ENCODE measurements at regions not wholly inside any gene's neighbourhood (a gene's known extent, or its start where the extent isn't known, plus 50 kb on each side); places are given as distances from the start of the nearest gene placed in this dataset.

DNA sequence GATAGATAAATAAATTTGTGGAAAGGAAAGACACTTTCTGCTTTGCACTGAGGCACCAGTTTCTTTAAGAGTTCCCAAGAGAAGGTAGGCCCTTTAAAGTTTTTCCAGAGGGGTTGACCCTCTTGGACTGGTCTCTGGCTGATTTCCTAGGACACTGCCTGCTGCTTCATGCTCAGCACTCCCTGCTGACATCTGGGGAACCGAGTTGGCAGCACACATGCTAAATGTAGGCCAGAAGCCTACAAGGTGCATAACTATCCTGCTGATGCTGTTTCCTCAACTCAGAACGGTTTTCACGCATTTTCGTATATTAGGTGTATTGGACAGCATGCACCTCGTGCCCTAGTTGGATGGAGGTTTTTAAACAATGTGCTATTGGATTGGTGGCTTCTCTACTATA, 887.2 kb upstream of the SEL1L start:
- H3K27me3 ChIP-seq, result no peaks in the 10 kb centered on the region
- H3K9me3 ChIP-seq, result no peaks in the 10 kb centered on the region
- intact Hi-C loops (cut with DNase I), result no loop called here
- no peak for ATAC-seq
- no peak for DNase-seq
- no peaks in the 10 kb centered on the region for H3K36me3 ChIP-seq
- no peaks in the 10 kb centered on the region for H3K4me1 ChIP-seq
- H3K4me3 ChIP-seq, result no peak overlapping the region
- no peak overlapping the region for H3K27ac ChIP-seq
- TF ChIP-seq, protein P1, sequence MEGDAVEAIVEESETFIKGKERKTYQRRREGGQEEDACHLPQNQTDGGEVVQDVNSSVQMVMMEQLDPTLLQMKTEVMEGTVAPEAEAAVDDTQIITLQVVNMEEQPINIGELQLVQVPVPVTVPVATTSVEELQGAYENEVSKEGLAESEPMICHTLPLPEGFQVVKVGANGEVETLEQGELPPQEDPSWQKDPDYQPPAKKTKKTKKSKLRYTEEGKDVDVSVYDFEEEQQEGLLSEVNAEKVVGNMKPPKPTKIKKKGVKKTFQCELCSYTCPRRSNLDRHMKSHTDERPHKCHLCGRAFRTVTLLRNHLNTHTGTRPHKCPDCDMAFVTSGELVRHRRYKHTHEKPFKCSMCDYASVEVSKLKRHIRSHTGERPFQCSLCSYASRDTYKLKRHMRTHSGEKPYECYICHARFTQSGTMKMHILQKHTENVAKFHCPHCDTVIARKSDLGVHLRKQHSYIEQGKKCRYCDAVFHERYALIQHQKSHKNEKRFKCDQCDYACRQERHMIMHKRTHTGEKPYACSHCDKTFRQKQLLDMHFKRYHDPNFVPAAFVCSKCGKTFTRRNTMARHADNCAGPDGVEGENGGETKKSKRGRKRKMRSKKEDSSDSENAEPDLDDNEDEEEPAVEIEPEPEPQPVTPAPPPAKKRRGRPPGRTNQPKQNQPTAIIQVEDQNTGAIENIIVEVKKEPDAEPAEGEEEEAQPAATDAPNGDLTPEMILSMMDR (IDR thresholded peaks at IDR 0.05), result no peak

DNA sequence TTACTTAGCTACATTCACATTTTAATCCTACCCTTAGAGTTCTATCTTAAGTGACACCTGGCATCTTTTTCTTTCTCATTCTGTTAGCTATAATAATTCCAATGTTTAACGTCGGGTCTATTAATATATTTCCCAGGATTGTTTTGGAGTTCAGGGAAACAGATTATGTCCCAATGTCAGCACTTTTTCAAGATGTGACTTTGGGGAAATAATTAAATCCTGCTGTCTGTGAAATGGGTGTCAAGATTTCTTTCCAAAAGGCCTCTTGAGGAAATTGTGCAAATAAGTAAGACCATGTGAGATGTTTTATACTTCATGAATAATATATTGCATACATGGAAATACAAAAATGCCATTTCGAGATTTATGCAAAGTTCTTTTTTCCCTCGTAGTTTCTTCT, 887.6 kb upstream of the SEL1L start:
- ATAC-seq (no peak), DNase-seq (no peak)
- TF ChIP-seq, protein P1 (IDR thresholded peaks at IDR 0.05), result no peak
- no peak overlapping the region for H3K4me3 ChIP-seq
- intact Hi-C loops (cut with DNase I), result no loop called here
- no peaks in the 10 kb centered on the region for H3K36me3 ChIP-seq
- H3K9me3 ChIP-seq, result no peaks in the 10 kb centered on the region
- no peak overlapping the region for H3K27ac ChIP-seq
- H3K27me3 ChIP-seq, result no peaks in the 10 kb centered on the region
- H3K4me1 ChIP-seq, result no peaks in the 10 kb centered on the region

DNA sequence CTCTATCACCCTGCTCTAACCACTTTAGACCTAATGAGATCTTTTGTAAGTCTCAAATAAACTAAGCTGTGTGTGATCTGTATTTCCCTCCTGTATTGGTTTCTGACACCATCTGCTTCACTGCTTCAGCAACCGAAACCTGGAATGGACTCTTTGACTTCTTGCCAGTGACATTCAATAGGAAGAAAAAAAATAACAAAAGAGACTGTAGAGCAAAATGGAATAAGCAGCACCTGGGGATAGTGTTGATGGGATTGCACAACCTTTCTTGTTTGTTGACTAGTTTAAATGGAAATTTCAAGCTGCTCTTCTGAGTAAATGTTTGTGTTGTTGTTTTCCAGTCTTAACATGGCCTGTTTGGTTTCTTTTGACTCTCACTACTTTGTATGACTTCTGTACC, 888.6 kb upstream of the SEL1L start:
- no peak overlapping the region for H3K27ac ChIP-seq
- no peaks in the 10 kb centered on the region for H3K4me1 ChIP-seq
- no peaks in the 10 kb centered on the region for H3K27me3 ChIP-seq
- no peaks in the 10 kb centered on the region for H3K36me3 ChIP-seq
- H3K9me3 ChIP-seq, result no peaks in the 10 kb centered on the region
- no peak overlapping the region for H3K4me3 ChIP-seq
- TF ChIP-seq, protein P1 (IDR thresholded peaks at IDR 0.05), result no peak
- no peak for ATAC-seq
- DNase-seq, result no peak
- intact Hi-C loops (cut with DNase I), result no loop called here

DNA sequence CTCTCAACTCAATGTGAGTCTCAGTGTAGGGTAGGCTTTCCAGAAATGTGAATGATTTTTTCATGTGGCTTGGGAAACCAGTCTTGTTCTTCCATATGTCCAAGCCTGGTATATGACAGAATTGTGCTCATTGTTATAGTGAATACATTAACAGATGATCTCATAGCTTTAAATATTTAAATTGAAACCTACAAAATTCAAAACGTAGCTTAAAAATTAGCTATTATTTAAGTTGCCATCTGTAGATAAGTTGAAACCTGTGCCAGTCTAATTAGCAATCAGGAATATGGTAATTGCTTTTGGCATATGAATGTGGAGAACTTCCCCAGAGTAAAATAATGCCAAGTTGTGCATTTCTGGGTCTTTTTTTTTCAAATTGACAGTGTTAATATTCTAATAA, 891.6 kb upstream of the SEL1L start:
- no peak overlapping the region for H3K4me3 ChIP-seq
- no peaks in the 10 kb centered on the region for H3K27me3 ChIP-seq
- H3K4me1 ChIP-seq, result no peaks in the 10 kb centered on the region
- H3K36me3 ChIP-seq, result no peaks in the 10 kb centered on the region
- H3K9me3 ChIP-seq, result no peaks in the 10 kb centered on the region
- intact Hi-C loops (cut with DNase I), result no loop called here
- ATAC-seq (no peak), DNase-seq (no peak)
- TF ChIP-seq, protein P1 (IDR thresholded peaks at IDR 0.05), result no peak
- H3K27ac ChIP-seq, result no peak overlapping the region

DNA sequence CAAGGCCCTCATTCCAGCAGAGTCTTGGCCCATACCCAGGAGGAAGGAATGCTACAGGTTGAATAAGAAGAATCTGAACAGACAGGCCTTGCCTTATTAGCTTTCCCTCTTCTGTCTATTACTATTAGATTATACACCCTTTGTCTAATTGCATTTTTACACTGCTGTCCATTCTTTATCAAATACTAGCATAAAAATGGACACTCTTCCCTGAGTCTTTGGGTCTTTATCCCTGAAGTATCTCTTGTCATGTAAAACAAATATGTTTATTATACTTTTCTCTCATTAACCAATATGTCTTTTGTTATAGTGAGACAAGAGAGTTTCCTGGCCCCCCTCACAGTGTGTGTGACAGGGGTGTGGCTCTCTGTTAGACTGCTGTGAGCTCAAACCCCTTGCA, 897.4 kb upstream of the SEL1L start:
- Histone ChIP-seq H3K36me3 (no peaks in the 10 kb centered on the region), H3K4me1 (no peaks in the 10 kb centered on the region), H3K4me3 (no peak overlapping the region), H3K9me3 (no peaks in the 10 kb centered on the region), H3K27me3 (no peaks in the 10 kb centered on the region), H3K27ac (no peak overlapping the region)
- no peak for ATAC-seq
- TF ChIP-seq, protein P1 (IDR thresholded peaks at IDR 0.05), result no peak
- no peak for DNase-seq
- intact Hi-C loops (cut with DNase I), result no loop called here
